Right renal cortex interstitium (tissue), 3 donors: ENCODE measurements at regions not wholly inside any gene's neighbourhood (a gene's known extent, or its start where the extent isn't known, plus 50 kb on each side); places are given as distances from the start of the nearest gene placed in this dataset.
"Not testable (repeated sequence)": the region's sequence is repeated elsewhere in the genome, so short reads cannot be mapped to it uniquely, and the experiment has no call there.

Source experiments
- DNase-seq, 3 donors: peaks; one replicate each; pipeline ENCODE4 v3.0.0-alpha.2; 2013; ENCODE audit warnings: low read depth in 3 of 3, low spot score in 2 of 3

DNA sequence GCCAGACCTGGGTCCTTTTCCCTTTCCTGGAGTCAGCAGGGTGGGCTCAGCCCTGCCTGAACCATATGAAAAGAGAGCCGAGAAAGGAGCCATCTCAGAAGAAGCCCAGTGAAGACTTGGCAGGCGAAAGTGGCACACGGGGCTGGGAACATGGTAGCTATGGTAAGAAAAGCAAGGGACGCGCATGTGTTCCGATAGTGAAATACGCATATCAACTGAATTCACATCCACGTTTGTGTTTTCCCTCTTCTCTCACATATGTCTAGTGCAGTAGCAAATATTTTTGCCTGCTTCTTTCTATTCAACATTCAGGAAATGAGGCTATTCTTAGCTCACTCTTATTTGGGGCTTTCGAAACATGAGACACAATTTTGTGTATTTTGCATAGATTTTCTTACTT, 54.1 kb upstream of the PEG3 start:
- DNase-seq = no peak

DNA sequence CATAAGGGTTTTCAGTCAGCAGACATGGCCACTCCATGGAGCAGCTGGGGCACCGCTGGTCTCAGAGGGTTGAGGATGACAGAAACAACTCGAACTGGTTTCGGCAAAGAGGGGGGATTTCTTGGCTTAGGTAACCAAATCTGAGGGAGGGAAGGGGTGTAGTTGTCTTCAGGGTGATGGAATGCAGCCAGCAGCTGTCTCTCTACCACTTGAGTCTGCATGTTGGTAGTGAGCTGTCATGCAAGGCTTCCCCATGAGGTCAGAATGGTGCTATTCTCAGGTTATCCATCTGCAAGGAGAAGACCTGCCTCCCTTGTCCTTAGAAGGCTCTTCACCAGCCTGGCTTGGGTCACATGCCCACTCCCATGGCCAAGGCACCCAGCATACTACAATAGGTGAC, 55.6 kb upstream of the PEG3 start:
- no peak for DNase-seq

DNA sequence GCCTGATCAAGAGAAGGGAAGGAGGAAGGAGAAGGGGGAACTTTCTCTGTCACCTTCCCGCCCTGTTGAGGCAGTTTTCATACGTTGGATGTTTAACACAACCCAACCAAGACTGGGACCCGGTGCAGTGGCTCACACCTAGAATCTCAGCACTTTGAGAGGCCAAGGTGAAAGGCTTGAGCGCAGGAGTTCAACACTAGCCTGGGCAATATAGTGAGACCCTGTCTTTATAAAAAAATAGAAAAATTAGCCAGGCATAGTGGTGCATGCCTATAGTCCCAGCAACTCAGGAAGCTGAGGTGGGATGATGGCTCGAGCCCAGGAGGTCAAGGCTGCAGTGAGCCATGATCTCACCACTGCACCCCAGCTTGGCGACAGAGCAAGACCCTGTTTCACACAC, 59.4 kb upstream of the PEG3 start:
- DNase-seq = no peak

DNA sequence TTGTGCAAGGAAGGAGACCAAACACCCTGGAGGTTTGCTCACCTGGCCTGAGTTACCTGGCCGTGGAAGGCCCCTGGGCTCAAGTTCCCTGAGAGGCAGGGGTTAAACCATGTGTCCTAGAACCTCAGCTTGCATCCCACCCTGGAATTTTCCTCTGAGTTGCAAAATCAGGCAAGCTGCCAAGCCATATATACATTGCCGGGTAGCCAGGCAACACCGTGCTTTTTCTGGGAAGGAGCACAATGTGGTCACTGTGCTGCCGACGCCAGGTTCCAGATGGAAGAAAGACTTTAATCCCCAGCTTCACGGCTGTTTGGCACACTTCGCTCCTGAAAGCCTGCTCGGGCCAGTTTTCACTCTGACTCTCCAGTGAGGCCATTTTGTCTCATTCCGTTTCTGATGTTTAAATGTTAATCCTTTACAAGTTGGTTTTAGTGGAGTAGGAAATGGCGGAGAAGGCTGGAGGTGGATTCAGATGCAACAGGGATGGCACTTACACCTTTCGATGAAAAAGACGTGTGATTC, 60.1 kb upstream of the PEG3 start:
- peak in 1 of 3 donors; percentile 15 for DNase-seq

DNA sequence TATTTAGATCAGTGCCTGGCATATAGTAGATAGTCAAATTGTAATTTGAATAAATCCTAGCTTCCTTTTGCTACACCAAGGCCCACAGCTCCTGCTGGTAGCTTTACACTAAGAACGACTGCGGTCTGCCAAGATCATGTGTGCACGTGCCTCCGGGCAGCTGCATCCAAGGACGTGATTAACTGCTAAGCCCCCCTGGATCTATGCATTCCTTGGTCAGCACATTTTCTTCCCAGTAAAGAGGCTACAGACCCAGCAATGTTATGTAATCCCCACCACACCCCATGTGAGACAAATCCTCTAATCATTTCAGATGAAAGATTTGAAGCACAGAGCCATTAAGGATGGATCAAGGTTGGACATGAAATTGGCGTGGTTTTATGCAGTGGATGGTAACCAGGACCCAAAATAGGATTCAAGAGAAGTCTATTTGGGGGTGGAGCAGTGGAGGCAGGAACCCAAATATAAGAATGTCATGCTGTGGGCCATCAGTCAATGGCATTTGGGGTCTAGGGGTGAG, 65.2 kb upstream of the PEG3 start:
- DNase-seq = no peak

DNA sequence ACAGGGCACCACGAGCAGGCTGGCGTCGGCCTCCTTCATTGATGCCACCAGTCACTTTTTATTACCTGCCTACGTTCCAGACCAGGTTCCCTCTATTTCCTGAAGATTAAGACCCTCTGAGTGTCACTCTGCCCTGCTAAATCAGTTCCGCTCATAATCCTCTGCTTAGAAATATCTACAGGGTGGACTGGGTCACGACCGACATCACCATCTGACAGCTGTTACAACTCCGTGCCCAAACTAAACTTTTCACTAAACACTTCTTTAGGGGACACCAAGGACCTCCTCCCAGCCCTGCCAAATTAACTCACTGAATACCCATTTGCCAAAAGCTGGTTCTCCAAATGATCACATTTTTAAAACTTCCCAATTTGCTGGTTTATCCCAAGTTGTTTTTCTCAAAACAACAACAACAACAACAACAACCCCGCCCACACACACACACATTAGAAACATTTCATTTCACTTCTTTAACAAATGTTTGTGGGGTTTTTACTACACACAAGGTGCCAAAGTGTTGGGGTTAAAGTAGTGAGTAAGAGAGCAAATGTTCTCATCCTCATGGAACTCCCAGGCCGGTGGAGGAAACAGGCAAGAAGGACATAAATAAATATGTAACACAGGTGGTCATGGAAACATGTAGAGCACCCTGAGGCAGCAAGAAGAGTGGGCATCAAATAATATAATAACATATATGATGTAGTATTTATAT, 72.0 kb upstream of the PEG3 start:
- no peak for DNase-seq

DNA sequence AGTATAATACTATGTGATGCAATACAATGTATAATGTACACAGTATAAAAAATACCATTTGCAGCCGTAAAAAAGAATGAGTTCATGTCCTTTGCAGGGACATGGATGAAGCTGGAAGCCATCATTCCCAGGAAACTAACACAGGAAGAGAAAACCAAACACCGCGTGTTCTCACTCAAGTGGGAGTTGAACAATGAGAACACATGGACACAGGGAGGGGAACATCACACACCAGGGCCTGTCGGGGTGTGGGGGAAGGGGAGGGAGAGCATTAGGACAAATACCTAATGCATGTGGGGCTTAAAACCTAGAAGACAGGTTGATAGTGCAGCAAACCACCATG, 72.6 kb upstream of the PEG3 start:
- DNase-seq = not testable (repeated sequence)

DNA sequence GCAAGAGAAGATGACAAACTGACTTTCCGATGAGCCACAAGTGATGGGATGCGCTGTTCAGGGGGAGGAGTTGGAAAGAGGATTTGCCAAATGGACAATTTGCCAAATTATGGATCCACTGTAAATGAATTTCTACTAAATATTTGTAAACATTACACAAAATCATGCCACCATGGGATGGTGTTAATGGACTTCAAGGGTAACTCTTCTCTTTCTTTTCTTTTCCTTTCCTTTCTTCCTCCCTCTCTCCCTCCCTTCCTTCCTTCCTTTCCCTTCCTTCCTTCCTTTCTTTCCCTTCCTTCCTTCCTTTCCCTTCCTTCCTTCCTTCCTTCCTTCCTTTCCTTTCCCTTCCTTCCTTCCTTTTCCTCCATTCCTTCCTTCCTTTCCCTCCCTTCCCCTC, 76.0 kb upstream of the PEG3 start:
- no peak for DNase-seq

DNA sequence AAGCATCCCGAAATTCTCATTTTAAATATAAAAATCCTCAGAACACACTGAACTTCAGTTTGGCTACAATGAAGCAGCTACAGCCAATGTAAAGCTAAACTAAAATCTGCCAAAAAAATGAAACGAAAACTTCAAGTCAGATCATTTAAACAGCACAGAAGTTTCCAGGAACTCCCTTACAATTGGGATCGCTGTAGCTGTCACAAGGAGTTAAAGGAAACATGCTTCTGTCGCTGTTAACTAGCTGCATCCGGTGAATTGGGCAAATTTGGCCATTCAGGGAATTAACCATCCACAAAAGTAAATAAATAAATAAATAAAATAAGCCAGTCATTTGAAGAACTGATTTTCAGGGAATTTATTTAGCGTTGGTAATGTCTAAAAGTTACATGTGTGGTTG, 77.0 kb upstream of the PEG3 start:
- no peak for DNase-seq

DNA sequence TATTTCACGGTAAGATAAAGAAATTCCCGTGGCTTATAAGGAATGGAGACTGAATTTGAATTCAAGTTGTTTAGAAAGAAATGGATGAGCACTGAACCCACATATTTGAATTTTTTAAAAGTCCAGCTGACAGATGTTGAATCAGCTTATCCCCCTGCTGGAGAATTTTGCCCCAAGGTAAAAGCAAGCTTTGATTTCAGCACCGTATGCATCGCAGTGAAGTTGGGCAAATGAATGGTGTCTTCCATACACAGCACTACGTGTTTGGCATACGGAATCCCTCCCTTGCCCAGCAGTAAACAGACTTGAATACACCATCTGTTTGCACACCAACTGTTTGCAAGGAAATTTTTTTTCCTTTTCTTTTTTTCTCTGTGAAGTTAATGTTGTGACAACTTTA, 77.5 kb upstream of the PEG3 start:
- DNase-seq = no peak

DNA sequence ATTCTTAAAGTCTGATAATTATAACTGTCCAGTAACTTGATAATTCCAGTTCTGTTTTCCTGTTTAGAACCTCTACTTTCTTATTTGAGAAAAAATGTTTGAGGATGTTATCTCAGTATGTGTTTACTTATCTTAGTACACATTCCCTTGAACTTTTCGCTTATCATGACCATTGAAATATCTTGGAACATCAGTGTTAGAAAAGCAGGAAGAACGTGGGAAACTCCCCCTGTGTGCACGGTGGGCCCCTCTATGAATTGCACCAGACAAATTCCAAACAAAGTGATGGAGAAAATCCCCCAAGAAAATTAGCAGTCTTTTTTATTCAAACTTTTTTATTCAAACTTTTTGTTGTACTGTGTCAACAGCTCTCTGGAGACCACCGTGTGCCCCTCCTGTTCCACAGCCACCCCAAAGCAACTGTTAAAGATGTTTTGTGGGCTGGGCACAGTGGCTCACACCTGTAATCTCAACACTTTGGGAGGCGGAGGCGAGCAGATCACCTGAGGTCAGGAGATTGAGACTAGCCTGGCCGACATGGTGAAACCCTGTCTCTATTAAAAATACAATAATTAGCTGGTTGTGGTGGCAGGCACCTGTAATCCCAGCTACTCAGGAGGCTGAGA, 78.3 kb upstream of the PEG3 start:
- no peak for DNase-seq

DNA sequence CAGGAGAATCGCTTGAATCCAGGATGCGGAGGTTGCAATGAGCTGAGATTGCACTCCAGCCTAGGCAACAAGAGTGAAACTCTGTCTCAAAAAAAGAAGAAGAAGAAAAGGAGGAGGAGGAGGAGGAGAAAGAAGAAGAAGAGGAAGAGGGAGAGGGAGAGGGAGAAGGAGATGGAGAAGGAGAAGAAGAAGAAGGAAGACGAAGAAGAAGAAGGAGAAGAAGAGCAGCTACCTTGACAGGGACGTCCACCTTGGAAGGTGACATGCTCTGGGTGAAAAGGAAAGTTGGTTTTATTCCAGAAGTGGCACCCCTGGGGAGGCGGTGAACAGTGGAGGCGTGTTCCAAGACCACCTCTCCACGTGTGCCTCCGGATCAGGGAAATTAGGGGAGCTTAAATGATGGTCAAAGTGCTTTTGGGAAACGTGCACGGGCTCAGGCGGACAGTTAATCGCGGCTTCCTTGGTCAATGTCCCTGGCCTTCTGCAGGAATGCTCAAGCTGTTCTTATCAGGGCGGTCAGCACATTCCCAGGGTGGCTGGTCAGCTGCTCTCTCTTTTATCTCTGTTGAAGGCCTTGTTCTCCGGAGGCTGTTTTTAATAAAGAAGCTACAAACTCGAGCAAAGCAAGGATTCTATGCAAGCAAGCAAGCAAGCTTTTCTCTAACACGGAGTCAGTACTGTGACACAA, 78.9 kb upstream of the PEG3 start:
- no peak for DNase-seq

DNA sequence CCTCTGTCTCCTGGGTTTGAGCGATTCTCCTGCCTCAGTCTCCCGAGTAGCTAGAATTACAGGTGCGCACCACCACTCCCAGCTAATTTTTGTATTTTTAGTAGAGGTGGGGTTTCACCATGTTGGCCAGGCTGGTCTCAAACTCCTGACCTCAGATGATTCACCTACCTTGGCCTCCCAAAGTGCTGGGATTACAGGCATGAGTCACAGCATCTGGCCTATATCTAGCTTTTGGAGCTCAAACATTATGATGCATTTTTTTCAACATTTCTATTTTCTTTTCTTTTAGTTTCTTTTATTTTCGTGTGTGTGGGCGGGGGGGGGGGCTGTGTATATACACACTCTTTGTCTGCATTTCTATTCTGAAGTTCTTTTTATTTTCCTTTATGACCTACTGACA, 85.6 kb upstream of the PEG3 start:
- DNase-seq = not testable (repeated sequence)

DNA sequence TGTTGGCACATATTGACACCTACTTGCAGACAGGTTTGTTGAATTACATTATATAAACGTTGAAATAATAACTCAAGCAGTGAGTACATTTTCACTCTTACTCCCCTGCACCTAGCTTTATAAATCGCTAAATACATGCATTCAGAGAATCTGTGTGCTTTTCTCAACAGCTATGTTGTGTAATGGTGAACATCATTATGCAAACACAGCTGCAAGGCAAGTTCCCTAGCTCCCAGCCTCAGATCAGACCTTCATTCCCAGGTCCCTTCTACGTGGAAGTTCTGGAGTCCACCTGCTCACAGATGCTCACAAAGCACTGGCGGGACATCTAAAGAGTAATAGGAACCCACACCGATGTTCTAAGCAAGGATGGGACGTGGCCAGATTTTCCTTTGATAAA, 86.8 kb upstream of the PEG3 start:
- no peak for DNase-seq

DNA sequence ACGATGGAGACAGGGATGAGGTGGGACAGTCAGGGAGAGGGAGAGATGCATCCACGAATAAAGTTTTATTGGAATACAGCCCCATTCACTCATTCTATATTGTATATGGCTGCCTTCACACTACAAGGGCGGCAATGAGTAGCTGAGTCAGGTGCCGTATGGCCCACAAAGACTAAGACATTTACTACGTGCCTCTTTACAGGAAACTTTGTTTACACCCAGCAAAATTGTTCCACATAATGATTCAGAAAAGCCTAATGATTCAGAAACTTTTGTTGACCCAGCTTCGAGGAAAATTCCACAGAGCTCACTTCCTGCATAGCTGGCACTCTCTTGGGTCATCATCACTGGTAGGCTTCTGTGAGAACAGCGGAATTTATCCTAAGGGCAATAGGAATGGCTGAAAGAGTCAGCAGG, 87.3 kb upstream of the PEG3 start:
- no peak for DNase-seq

DNA sequence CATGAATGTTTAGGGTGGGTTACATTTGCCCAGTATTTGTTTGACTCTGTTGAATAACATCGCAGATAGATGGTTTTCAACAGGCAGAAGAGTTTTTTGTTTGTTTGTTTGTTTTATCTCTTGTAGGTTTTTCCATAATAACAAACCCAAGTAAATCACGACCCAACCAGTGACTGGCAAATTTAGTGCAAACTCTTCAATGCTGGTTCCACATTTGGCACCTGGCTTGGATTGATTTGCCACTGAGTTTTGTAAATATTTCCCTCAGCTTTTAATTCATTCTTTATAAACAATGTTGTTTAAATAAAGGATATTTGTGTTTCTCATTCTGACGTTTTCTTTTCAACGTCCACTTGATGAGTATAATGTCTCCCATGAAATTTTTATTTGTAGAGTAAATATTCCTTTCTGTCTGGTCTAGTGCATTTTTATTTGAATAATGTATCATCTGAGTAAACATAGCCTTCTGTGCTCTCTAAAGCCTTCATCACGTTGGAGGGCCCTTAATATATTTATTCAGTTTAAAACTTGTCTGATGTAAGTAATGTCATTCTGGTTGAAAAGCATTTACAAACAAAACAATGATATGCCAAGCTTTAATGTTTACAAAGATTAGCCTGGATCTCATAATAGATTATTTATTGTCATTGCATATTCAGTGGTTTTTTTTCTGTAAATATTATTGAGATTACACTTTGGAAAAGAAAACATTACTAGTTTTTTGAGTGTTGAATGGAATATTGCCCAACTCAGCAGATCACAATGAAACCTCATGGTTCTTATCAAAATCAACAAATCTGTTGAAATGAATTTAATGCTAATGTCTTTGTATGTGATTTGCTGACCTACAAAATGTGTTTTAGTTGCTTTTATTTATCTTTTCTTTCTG, 90.4 kb upstream of the PEG3 start:
- no peak for DNase-seq

DNA sequence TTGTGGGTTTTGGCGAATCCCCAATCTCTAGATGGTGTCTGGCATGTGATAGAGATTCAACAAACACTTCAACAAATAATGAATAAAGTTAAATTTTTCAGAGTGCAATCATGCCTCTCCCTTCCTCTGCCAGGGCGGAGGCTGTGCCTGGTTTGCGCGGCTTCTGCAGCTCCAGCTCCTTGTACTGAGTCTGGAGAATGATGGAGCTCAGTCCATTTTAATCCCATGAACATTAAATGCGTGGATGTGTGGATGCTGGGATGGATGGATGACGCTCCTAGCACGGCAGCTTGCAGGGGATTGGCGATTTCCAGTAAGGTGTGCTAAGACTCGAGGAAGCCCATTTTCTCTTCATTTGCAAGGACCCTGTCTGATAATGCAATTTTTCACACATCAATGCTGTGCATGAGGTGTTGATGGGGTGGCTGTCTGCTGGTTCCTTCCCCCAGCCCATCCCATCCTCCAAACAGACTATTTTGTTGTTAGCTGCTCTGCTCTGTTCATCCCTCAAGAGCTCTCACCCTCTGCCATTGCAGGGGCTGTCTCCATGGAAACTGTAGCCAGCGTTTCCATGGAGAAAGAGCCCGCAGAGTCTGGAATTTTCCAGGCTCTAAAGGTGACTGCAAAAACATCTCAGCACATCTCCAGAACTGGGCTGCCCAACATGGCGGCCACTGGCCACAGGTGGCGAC, 92.6 kb upstream of the PEG3 start:
- no peak for DNase-seq

DNA sequence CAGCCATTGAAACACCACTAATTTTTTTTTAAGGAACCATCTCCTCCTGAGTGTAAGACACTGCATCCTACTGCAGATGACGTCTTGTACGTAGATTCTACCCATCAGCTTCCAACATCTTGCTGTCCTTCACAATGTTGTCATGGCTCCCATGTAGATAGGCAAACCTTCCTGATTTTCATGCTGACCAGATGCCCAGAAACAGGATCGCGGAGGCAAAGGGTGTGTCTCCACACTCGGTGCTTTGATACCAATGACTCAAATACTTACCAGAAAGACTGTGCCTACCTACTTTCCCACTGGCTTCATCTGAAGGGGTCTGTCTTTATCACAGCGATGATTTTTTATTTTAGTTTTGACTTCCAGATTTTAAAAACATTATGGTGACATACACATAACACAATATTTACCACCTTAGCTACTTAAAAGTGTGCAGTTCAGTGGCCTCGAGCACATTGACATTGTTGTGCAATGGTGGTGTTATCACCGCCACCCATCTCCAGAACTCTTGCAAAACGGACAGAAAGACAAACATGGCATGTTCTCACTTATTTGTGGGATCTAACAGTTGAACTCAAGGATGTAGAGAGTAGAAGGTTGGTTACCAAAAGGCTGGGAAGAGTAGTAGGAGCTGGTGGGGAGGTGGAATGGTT, 94.0 kb upstream of the PEG3 start:
- no peak for DNase-seq

DNA sequence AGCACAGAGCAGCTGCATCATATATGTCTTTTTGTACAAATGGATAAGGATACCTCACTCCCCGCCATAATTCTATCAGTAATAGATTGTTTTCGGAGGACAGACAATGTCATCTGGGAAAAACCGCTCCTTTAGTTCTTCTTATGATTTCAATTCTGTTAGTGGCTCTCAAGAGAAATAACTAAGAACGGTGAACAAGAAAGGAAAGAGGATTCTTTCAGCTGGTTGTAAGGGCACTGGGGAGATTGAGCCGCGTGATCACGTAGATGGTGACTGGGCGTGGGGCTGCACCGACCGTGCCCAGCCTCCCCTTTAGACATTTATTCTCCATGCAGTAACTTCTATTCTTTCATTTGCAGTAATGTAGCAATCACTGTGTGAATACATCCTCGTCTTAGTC, 99.4 kb upstream of the PEG3 start:
- no peak for DNase-seq

DNA sequence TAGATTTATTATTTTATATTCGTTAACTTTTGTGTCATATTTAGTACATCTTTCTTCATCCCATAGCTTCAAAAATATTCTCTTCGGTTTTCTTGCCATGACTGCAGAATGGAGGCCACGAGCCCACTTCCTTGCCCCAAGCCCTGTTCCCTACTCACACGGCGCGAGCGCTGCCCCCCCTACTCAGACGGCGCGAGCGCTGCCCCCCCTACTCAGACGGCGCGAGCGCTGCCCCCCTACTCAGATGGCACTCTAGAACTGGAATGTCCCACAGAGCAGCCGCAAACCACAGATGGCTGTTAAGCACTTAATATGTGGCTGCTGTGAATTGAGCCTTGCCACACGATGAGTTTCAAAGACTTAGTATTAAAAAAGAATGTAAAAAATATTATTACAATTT, 102.2 kb upstream of the PEG3 start:
- no peak for DNase-seq
